Thoracic aorta (tissue), 2 donors: ENCODE measurements at regions not wholly inside any gene's neighbourhood (a gene's known extent, or its start where the extent isn't known, plus 50 kb on each side); places are given as distances from the start of the nearest gene placed in this dataset.

Experiments
- ATAC-seq: fragments of 150-250 bp; one replicate; pipeline ENCODE4 v1.8.0; 2017; ENCODE audit warnings: low read depth; ENCODE audit not compliant: insufficient number of reproducible peaks, low FRiP score
- DNase-seq: peaks from one replicate; pipeline ENCODE4 v3.0.0-alpha.2; 2020; ENCODE audit warnings: low spot score
- H3K27ac ChIP-seq, 2 donors: fragments of 200-600 bp; sonication (generic); 1 replicate in 1 of 2; 2 replicates in 1 of 2; pipeline ENCODE4 v1.5.1; 2016; ENCODE audit warnings: mild to moderate bottlenecking in 2 of 2, moderate library complexity in 2 of 2
- H3K27me3 ChIP-seq: fragments of 200-600 bp; sonication (generic); replicated peaks from 2 replicates; pipeline ENCODE4 v1.6.0; 2016; ENCODE audit warnings: mild to moderate bottlenecking; ENCODE audit not compliant: insufficient read depth
- H3K36me3 ChIP-seq: fragments of 200-600 bp; sonication (generic); one replicate; pipeline ENCODE4 v1.5.1; 2016
- H3K4me1 ChIP-seq, 2 donors: fragments of 200-600 bp; sonication (generic); 1 replicate in 1 of 2; 2 replicates in 1 of 2; pipeline versions ENCODE4 v1.5.1 to v1.6.0; 2016; ENCODE audit warnings: low read depth in 2 of 2, mild to moderate bottlenecking in 1 of 2; ENCODE audit not compliant: control insufficient read depth in 1 of 2
- H3K4me3 ChIP-seq: fragments of 200-600 bp; sonication (generic); 2 replicates; pipeline ENCODE4 v1.5.1; 2016; ENCODE audit warnings: mild to moderate bottlenecking
- H3K9me3 ChIP-seq: fragments of 200-600 bp; sonication (generic); 2 replicates; pipeline ENCODE4 v1.5.1; 2016
- TF ChIP-seq, protein P1 (sequence below): fragments of 200-600 bp; sonication (generic); IDR thresholded peaks from one replicate; pipeline ENCODE4 v1.5.1; 2019; ENCODE audit warnings: antibody characterized with exemption

DNA sequence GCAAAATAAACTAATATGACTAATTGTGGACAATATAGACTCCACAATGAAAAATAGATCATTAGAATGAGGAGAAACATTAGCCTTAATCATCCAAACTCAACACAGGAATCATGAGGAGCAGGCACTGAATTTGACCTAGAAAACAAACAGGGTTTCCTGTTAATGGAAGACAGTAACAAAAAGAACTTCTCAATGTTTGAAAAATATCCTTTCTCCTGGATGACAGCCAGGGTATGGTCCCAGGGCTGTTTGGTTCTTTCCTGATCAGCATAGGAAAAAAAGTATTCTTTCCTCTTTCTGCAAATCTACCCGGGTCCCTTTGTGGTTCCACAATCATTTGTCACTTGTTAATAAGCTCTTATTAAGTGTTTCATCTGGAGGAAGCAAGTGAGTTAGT is 145.3 kb upstream of the SVIL start:
- no peak overlapping the region for H3K4me3 ChIP-seq
- H3K27ac ChIP-seq = no peak overlapping the region
- no peaks in the 10 kb centered on the region for H3K27me3 ChIP-seq
- peaks cover 17 to 42% of the 10 kb centered on the region in 2 donors for H3K4me1 ChIP-seq
- H3K9me3 ChIP-seq = no peaks in the 10 kb centered on the region
- H3K36me3 ChIP-seq = no peaks in the 10 kb centered on the region
- DNase-seq (no peak), ATAC-seq (no peak)
- TF ChIP-seq, protein P1, sequence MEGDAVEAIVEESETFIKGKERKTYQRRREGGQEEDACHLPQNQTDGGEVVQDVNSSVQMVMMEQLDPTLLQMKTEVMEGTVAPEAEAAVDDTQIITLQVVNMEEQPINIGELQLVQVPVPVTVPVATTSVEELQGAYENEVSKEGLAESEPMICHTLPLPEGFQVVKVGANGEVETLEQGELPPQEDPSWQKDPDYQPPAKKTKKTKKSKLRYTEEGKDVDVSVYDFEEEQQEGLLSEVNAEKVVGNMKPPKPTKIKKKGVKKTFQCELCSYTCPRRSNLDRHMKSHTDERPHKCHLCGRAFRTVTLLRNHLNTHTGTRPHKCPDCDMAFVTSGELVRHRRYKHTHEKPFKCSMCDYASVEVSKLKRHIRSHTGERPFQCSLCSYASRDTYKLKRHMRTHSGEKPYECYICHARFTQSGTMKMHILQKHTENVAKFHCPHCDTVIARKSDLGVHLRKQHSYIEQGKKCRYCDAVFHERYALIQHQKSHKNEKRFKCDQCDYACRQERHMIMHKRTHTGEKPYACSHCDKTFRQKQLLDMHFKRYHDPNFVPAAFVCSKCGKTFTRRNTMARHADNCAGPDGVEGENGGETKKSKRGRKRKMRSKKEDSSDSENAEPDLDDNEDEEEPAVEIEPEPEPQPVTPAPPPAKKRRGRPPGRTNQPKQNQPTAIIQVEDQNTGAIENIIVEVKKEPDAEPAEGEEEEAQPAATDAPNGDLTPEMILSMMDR = no peak

DNA sequence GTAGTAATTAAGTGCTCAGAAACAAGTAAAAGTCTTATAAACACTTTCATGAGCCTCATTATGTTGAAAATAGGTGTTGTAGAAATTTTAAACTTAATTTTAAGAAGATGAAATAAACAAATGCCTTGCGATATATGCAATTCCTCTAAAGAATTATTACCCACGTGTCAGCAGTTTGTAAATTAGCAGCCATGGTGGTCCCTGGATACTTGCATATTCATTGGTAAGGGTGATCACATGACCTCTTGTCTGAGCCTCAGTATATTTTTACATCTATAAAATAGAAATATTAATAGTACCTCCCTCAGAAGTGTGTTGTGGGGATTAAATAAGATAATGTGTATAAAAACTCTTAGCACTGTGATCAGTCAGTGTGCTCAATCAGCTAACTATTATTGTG is 141.5 kb upstream of the SVIL start:
- TF ChIP-seq, protein P1 = no peak
- H3K9me3 ChIP-seq = no peaks in the 10 kb centered on the region
- no peak overlapping the region for H3K27ac ChIP-seq
- H3K27me3 ChIP-seq = no peaks in the 10 kb centered on the region
- H3K4me1 ChIP-seq = peaks cover 3 to 17% of the 10 kb centered on the region in 2 donors
- no peak for DNase-seq
- H3K4me3 ChIP-seq = no peak overlapping the region
- ATAC-seq = no peak
- H3K36me3 ChIP-seq = no peaks in the 10 kb centered on the region

DNA sequence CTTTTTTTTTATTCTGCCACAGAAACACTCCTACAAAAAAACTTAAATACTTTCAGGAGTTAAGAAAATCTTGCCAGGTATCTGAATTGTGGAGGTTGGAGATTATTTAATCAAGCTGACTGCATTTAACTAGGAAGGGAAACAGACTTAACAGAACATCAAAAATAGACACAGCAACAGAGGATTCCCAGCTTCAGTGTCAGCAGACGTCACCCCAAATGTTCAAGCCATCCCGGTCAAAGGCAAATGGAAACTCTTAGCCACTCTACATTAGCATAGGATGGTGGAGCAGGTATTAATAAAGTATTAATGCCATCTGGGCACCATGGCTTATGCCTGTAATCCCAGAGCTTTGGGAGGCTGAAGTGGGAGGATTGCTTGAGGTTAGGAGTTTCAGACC is 139.7 kb upstream of the SVIL start:
- Histone ChIP-seq H3K36me3 (no peaks in the 10 kb centered on the region), H3K27me3 (no peaks in the 10 kb centered on the region), H3K27ac (no peak overlapping the region), H3K4me1 (peaks cover 3 to 8% of the 10 kb centered on the region in 2 donors), H3K9me3 (no peaks in the 10 kb centered on the region), H3K4me3 (no peak overlapping the region)
- ATAC-seq (no peak), DNase-seq (no peak)
- TF ChIP-seq, protein P1 = no peak

DNA sequence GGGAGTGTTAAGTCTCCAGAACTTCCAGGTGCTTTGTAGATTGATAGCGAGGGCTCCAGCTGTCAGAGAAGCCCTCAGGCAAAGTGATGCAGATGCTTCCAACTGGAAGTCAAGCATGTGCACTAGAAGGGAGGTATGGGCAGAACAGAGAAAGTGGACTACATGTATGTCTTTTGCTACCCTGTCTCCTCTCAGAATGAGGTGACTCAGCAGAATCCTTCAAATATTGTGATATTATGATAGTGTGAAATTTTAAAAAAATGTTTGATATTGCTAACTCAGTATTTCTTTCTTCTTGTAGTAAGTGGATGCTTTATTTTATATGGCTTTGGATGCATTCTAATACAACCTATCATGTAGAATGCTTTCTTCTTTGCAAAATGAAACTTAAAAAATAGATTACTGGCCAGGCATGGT is 138.9 kb upstream of the SVIL start:
- no peak overlapping the region for H3K27ac ChIP-seq
- H3K36me3 ChIP-seq = no peaks in the 10 kb centered on the region
- H3K4me1 ChIP-seq = no peaks in the 10 kb centered on the region
- ATAC-seq (no peak), DNase-seq (no peak)
- TF ChIP-seq, protein P1 = no peak
- no peaks in the 10 kb centered on the region for H3K27me3 ChIP-seq
- H3K4me3 ChIP-seq = no peak overlapping the region
- no peaks in the 10 kb centered on the region for H3K9me3 ChIP-seq

DNA sequence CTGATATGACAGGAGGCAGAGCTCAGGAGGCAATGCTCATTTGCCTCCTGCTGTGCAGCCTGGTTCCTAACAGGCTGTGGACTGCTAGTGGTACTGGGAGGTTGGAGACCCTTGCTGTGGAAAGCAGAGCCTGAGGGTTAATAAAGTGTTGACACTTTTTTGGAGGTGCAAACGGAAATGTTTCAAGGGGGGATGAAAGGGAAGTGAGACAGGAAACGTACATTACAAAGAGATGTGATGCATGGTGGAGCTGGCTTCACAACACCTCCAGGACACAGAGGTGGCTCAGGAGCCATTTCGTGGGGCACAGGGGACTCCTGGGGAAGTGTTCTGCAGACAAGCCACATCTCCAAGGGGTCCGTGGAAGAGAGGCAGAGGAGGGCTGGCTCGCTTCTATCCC is 137.6 kb upstream of the SVIL start:
- H3K4me3 ChIP-seq = no peak overlapping the region
- no peaks in the 10 kb centered on the region for H3K9me3 ChIP-seq
- no peak overlapping the region for H3K27ac ChIP-seq
- H3K27me3 ChIP-seq = no peaks in the 10 kb centered on the region
- H3K36me3 ChIP-seq = no peaks in the 10 kb centered on the region
- ATAC-seq (no peak), DNase-seq (no peak)
- no peaks in the 10 kb centered on the region for H3K4me1 ChIP-seq
- TF ChIP-seq, protein P1 = no peak
